ENCODE measurements at regions not wholly inside any gene's neighbourhood (a gene's known extent, or its start where the extent isn't known, plus 50 kb on each side); places are given as distances from the start of the nearest gene placed in this dataset.

- H3K56ac ChIP-seq (ENCODE audit: extremely low read depth, insufficient read depth, low read length) = no peak overlapping the region
- H3K9me3 ChIP-seq (ENCODE audit: control insufficient read depth, insufficient read depth, low read length) = 0 out of 2 replicates have a peak, but pooled peaks cover 2% of the 10 kb centered on the region
- BruUV-seq (replicated peaks) = no TSS peak
- no peak overlapping the region for H3K4me3 ChIP-seq (ENCODE audit: insufficient read depth, low read depth, low read length)
- H2BK5ac ChIP-seq (ENCODE audit: low read depth, low read length, poor library complexity, severe bottlenecking) = no peak overlapping the region
- in situ Hi-C loops (cut with MboI; ENCODE audit: low sequenced_read_pairs) (no loop called here), intact Hi-C loops (cut with micrococcal nuclease) (no loop called here), dilution Hi-C loops (cut with HindIII; ENCODE audit: low sequenced_read_pairs, unreplicated experiment) (no loop called here)
- H3K4me2 ChIP-seq (ENCODE audit: low read depth, low read length) = no peak overlapping the region
- H3K4ac ChIP-seq (ENCODE audit: low read depth, low read length) = no peak overlapping the region
- no peak overlapping the region for H3K18ac ChIP-seq (ENCODE audit: low read depth, low read length)
- H3K23ac ChIP-seq (ENCODE audit: low read depth, low read length) = no peak overlapping the region
- H4K8ac ChIP-seq (ENCODE audit: low read depth in 2 of 2, low read length in 2 of 2) = no peak overlapping the region
- POLR2A ChIA-PET (ENCODE audit: unreplicated experiment) = no interaction called here
- no peak overlapping the region for H2AK9ac ChIP-seq (replicated peaks; ENCODE audit: low read depth, low read length, poor library complexity)
- ATAC-seq (ENCODE audit: low read depth) = no peak
- H2BK15ac ChIP-seq (ENCODE audit: low read depth, low read length) = no peak overlapping the region
- no peaks in the 10 kb centered on the region for H3K36me3 ChIP-seq (ENCODE audit: control insufficient read depth, insufficient read depth, low read length)
- no peaks in the 10 kb centered on the region for H4K20me1 ChIP-seq (ENCODE audit: insufficient read depth, low read length)
- CTCF ChIA-PET = interaction anchor here (1.0 kb wide), 1 partner anchor 11 kb away, joined by 3 read pairs; no protein-coding TSS in a partner anchor
- H4K5ac ChIP-seq (ENCODE audit: low read depth, low read length) = no peak overlapping the region
- H2BK120ac ChIP-seq (ENCODE audit: low read depth, low read length) = no peak overlapping the region
- no peak overlapping the region for H3K14ac ChIP-seq (replicated peaks; ENCODE audit: low read depth, low read length)
- H3K9ac ChIP-seq (ENCODE audit: low read depth, low read length) = no peak overlapping the region
- H3K9me1 ChIP-seq (ENCODE audit: insufficient read depth, low read length) = no peaks in the 10 kb centered on the region
- no peak overlapping the region for H2AK5ac ChIP-seq (ENCODE audit: low read depth, low read length)
- H3K4me1 ChIP-seq (ENCODE audit: control insufficient read depth, insufficient read depth, low read length) = no peaks in the 10 kb centered on the region
- H2BK20ac ChIP-seq (ENCODE audit: low read depth, low read length) = no peak overlapping the region
- H3K79me1 ChIP-seq (ENCODE audit: low read depth in 1 of 2, low read length in 2 of 2) = no peaks in the 10 kb centered on the region
- TF ChIP-seq SMC3 (IDR thresholded peaks at IDR 0.05; ENCODE audit: low read depth, low read length) (no peak), RFX5 (IDR thresholded peaks at IDR 0.05; ENCODE audit: low read depth, low read length) (no peak), CEBPB (IDR thresholded peaks at IDR 0.05; ENCODE audit: low read depth, low read length) (no peak), BHLHE40 (IDR thresholded peaks at IDR 0.05; ENCODE audit: low read depth, low read length) (no peak), CHD1 (IDR thresholded peaks at IDR 0.05; ENCODE audit: low read depth, low read length) (no peak), MXI1 (IDR thresholded peaks at IDR 0.05; ENCODE audit: borderline replicate concordance, low read depth, low read length) (no peak), POLR2A (IDR thresholded peaks at IDR 0.05; ENCODE audit: low read depth, low read length) (no peak), ELK1 (IDR thresholded peaks at IDR 0.05; ENCODE audit: borderline replicate concordance, low read depth, low read length) (no peak)
- TF ChIP-seq, protein P1, sequence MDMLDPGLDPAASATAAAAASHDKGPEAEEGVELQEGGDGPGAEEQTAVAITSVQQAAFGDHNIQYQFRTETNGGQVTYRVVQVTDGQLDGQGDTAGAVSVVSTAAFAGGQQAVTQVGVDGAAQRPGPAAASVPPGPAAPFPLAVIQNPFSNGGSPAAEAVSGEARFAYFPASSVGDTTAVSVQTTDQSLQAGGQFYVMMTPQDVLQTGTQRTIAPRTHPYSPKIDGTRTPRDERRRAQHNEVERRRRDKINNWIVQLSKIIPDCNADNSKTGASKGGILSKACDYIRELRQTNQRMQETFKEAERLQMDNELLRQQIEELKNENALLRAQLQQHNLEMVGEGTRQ (IDR thresholded peaks at IDR 0.05; ENCODE audit: low read depth, low read length) = no peak
- no CpG with 5 or more reads among the region's 7 CpGs for WGBS, 2 experiments (ENCODE audit: extremely low coverage in 2 of 2, insufficient read length in 1 of 2)
- H3K27me3 ChIP-seq (ENCODE audit: control insufficient read depth, insufficient read depth, low read length) = no peaks in the 10 kb centered on the region
- no peak for DNase-seq
- H2AFZ ChIP-seq (replicated peaks; ENCODE audit: low read length, poor library complexity) = no peak overlapping the region
- no peak overlapping the region for H3K27ac ChIP-seq (ENCODE audit: insufficient read depth, low read length)
- no peak overlapping the region for H4K91ac ChIP-seq (ENCODE audit: insufficient read depth, low read depth, low read length)
Measured at GRCh38 chr7:24050991-24051560, 232.9 kb upstream of the NPY start.

Data from IMR-90 (cell line).